Skeletal muscle cell (primary cell): ENCODE measurements at regions not wholly inside any gene's neighbourhood (a gene's known extent, or its start where the extent isn't known, plus 50 kb on each side); places are given as distances from the start of the nearest gene placed in this dataset.
"Not testable (repeated sequence)": the region's sequence is repeated elsewhere in the genome, so short reads cannot be mapped to it uniquely, and the experiment has no call there.

ENCODE experiments used
- DNase-seq: peaks from one replicate; pipeline ENCODE4 v3.0.0-alpha.2; 2010; ENCODE audit warnings: low read depth
- H3K4me3 ChIP-seq: 2 replicates; pipeline ENCODE4 v1.5.1; 2011; ENCODE audit warnings: low read depth, mild to moderate bottlenecking, control low read depth, low read length, moderate library complexity

- H3K4me3 ChIP-seq: no peak overlapping the region
- no peak for DNase-seq
These were observed 966.6 kb upstream of the SOX11 start for GRCh38 chr2:4725618-4726017.

DNA sequence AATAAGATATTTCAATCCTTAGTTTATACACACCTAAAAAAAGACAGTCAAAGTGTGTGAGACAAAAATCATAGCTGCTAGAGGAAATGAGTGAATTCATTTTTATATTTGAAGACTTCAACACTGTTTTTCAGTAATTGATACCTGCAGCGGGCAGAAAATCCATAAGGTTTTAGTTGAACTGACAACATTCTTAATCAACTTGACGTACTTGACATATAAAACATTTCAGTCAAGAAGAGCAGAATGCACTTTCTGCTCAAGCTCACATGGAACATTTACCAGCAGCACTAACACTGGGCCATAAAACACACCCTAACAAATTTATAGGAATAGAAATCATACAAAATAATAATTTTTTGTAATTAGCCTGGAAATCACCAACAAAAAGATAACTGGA, 959.6 kb upstream of the SOX11 start:
- DNase-seq: no peak
- no peak overlapping the region for H3K4me3 ChIP-seq

GRCh38 chr2:4745056-4745991, 946.9 kb upstream of the SOX11 start:
- no peak for DNase-seq
- H3K4me3 ChIP-seq: no peak overlapping the region

DNA sequence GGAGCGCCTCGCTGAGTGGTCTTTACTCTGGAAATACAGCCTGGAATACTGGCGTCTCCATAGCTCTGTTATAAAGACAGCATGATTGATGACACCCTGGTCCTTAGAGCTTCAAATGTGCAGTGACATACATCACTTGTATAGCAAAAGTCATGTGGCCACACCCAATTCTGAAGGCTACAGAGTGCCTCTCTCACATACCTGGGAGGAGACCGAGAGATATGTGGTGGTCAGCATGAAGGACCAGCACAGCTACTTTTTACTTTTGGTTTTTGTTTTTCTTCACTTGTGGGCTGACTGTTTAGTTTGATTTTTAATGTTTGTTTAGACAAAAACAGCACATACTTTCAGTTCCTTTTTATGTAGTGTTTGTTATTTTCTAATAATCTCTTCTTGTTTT, 938.5 kb upstream of the SOX11 start:
- H3K4me3 ChIP-seq: no peak overlapping the region
- no peak for DNase-seq

- H3K4me3 ChIP-seq: no peak overlapping the region
- DNase-seq: no peak
These were observed 929.2 kb upstream of the SOX11 start for GRCh38 chr2:4762951-4763376.

- no peak overlapping the region for H3K4me3 ChIP-seq
- no peak for DNase-seq
These were observed 926.2 kb upstream of the SOX11 start for GRCh38 chr2:4765787-4766530.

DNA sequence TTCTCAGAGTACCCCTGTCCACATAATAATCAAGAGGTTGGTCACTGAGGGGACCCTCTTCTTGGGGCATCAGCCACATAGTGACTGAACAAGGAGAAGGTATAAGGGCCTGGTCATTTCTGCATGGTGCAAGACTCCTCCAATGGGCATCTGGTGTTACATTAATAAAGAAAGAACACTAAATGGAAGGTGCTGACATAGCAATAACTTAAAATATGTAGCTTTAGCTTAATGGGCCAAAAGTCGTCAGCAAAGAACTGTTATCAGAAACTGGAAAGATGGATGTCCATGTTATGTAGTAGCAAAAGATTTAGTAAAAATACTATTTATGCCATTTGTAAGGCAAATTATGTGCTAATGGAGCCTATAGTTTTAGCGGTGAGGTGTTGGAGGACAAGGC, 916.5 kb upstream of the SOX11 start:
- DNase-seq: no peak
- H3K4me3 ChIP-seq: no peak overlapping the region

DNA sequence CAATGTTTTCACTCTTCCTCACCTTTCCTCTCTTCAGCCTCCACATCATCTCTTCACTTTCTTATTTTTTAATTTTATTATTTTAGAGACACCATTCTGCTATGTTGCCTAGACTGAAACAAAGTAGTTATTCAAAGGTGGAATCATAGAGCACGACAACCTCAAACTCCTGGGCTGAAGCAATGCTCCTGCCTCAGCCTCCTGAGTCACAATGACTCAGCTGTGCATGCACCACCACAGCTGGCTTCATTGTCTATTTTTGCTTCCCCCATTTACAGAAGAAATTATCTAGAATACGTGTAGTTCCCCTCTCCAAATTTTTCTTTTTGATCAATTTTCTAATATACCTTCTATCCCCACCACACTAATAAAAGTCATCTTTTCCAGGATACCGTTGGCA, 911.5 kb upstream of the SOX11 start:
- no peak for DNase-seq

DNA sequence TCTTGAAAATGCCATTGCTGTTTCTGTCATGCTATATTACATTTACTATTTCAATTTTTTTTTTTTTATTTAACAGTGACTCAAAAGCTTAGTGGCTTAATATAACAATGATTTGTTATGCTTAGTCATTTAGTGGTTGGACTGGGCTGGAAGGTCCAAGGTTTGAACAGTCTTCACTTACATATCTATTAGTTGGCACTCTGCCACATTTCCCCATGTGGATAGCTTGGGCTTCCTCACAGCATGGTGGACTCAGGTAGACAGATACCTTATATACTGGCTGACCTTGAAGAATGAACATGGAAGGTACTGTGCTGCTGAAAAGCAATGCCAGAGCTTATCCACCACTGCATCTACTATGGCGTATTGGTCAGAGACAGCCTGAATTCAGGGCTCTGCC, 909.5 kb upstream of the SOX11 start:
- no peak for DNase-seq

More for the DNA sequence above, 911.5 kb upstream of the SOX11 start:
- no peak overlapping the region for H3K4me3 ChIP-seq

GRCh38 chr2:4791488-4791887, 900.7 kb upstream of the SOX11 start:
- DNase-seq: no peak
- H3K4me3 ChIP-seq: no peak overlapping the region

More for the DNA sequence above, 909.5 kb upstream of the SOX11 start:
- no peak overlapping the region for H3K4me3 ChIP-seq

DNA sequence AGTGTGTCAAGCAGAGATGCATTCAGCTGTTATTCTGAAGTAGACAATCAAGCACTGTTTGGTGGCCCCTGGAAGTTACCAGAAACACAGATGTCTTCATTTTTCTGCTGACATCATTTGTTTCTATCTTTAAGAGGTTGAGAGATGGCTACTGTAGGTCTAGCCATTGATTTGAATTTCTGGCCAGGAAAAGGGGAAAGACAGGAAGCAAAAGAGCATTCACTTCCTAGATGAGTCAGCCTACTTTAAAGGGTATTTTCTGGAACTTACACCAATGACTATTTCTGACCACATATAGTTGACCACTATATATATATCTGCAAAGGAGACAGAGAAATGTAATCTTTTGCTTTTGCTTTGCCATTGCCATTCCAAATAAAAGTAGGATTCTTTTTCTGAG, 900.1 kb upstream of the SOX11 start:
- DNase-seq: no peak
- H3K4me3 ChIP-seq: no peak overlapping the region

GRCh38 chr2:4803396-4803795, 888.8 kb upstream of the SOX11 start:
- DNase-seq: no peak

GRCh38 chr2:4814137-4814536, 878.0 kb upstream of the SOX11 start:
- H3K4me3 ChIP-seq, DNase-seq: not testable (repeated sequence)

More at GRCh38 chr2:4803396-4803795, 888.8 kb upstream of the SOX11 start:
- no peak overlapping the region for H3K4me3 ChIP-seq

DNA sequence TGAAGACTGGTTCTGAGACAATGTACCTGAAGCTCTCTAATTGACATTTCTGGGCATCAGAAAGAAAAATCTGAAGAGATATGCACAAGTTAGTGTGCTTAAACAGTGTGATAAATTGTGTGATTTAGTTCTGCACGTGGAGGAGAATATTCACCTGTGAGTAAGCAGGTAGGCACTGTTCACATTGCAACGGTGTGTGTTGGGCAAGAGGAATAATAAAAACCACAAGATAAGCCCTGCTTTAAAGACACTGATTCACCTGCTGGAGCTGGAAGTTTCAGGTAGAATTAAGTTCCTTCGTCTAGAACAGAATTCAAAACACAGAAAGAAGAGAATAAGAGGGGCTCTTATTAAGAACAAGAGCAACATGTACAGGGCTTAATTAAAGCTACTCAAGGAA, 864.3 kb upstream of the SOX11 start:
- no peak overlapping the region for H3K4me3 ChIP-seq
- no peak for DNase-seq

- H3K4me3 ChIP-seq: no peak overlapping the region
- no peak for DNase-seq
These were observed 863.4 kb upstream of the SOX11 start for GRCh38 chr2:4828682-4829374.

GRCh38 chr2:4831751-4832150, 860.4 kb upstream of the SOX11 start:
- no peak for DNase-seq
- H3K4me3 ChIP-seq: no peak overlapping the region

DNA sequence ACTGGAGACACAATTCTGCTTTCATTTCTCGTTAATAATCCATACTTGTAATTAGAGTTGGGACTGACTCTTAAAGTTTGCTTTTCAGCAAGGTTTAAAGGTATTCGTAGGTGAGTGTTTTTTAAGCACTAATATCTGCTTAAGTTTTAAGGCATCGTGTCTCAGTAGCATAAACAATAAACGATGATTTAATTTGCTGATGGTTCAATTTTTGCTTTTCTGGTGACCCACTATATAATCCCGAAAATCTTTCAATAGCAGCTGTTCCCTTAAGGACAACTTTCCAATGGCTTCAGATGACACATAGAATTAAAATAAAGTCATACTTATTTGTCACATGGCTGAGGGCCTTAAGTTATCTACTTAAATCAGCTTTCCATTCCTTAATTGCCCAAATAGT, 859.5 kb upstream of the SOX11 start:
- H3K4me3 ChIP-seq: no peak overlapping the region
- DNase-seq: no peak

DNA sequence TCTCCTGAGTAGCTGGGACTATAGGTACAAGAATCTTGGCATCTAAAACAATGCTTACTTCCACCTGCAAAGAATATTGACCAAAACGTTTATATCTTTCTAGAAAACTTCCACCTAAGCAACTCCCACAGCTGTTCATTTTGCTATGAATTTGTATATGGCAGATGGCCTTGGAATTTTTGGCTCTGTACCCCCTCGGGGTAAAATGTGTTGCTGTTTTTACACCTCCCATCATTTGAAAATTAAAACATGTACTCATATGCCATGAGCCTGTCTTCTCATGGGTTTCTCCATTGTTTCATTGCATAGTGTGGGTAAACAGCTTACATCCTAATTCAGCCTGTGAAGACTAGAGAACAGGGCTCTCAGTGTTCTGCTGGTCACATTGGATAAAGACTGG, 853.6 kb upstream of the SOX11 start:
- DNase-seq: no peak
- H3K4me3 ChIP-seq: no peak overlapping the region

- DNase-seq: no peak
- H3K4me3 ChIP-seq: no peak overlapping the region
These were observed 851.4 kb upstream of the SOX11 start for GRCh38 chr2:4840791-4841190.

DNA sequence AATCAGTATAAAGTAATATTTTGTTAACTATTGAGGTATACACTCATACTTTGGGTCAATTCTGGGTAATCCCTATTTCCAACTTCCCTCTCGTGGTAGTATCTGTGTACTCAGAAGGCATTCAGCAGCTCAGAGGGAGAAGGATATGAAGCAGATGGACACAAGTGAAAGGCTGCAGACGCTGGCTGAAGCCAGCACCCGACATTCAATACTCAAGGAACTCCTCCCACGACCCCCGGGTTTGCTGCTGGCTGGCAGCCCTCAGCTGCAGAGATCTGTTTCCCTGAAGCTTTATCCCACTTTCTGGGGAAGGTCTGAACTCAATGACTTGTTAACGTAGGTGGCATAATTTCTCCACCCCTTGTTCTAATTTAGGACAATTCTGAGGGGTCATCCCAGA, 847.3 kb upstream of the SOX11 start:
- DNase-seq: no peak
- no peak overlapping the region for H3K4me3 ChIP-seq
